ENCODE measurements at regions not wholly inside any gene's neighbourhood (a gene's known extent, or its start where the extent isn't known, plus 50 kb on each side); places are given as distances from the start of the nearest gene placed in this dataset.
"Not testable (repeated sequence)": the region's sequence is repeated elsewhere in the genome, so short reads cannot be mapped to it uniquely, and the experiment has no call there.

GRCh38 chr7:26955516-26955915 is 91.1 kb upstream of the SKAP2 start:
- no peak for DNase-seq

GRCh38 chr7:26954951-26955350 is 90.6 kb upstream of the SKAP2 start:
- DNase-seq = no peak

- no peak for DNase-seq
Measured at GRCh38 chr7:26951407-26951950, 87.1 kb upstream of the SKAP2 start.

- DNase-seq = no peak
Measured at GRCh38 chr7:26950889-26951288, 86.5 kb upstream of the SKAP2 start.

- no peak for DNase-seq
Measured at GRCh38 chr7:26949319-26949718, 84.9 kb upstream of the SKAP2 start.

- no peak for DNase-seq
Measured at GRCh38 chr7:26948617-26949118, 84.3 kb upstream of the SKAP2 start.

- DNase-seq = no peak
Measured at GRCh38 chr7:26944501-26945358, 80.3 kb upstream of the SKAP2 start.

GRCh38 chr7:26937939-26938623 is 73.7 kb upstream of the SKAP2 start:
- no peak for DNase-seq

GRCh38 chr7:26937306-26937705 is 72.9 kb upstream of the SKAP2 start:
- no peak for DNase-seq

GRCh38 chr7:26932616-26933015 is 68.2 kb upstream of the SKAP2 start:
- DNase-seq = not testable (repeated sequence)

- DNase-seq = no peak
Measured at GRCh38 chr7:26930845-26931244, 66.5 kb upstream of the SKAP2 start.

GRCh38 chr7:26930201-26930600 is 65.8 kb upstream of the SKAP2 start:
- no peak for DNase-seq

- DNase-seq = no peak
Measured at GRCh38 chr7:26928703-26929347, 64.4 kb upstream of the SKAP2 start.

GRCh38 chr7:26925768-26926167 is 61.4 kb upstream of the SKAP2 start:
- no peak for DNase-seq

- no peak for DNase-seq
Measured at GRCh38 chr7:26924149-26924767, 59.9 kb upstream of the SKAP2 start.

- no peak for DNase-seq
Measured at GRCh38 chr7:26919906-26920493, 55.6 kb upstream of the SKAP2 start.

GRCh38 chr7:26918241-26918640 is 53.9 kb upstream of the SKAP2 start:
- DNase-seq = no peak

GRCh38 chr7:26916779-26917320 is 52.5 kb upstream of the SKAP2 start:
- no peak for DNase-seq

GRCh38 chr7:26916336-26916735 is 51.9 kb upstream of the SKAP2 start:
- no peak for DNase-seq

All from GOT3 (cell line).